DMS79 (cell line): ENCODE measurements at regions not wholly inside any gene's neighbourhood (a gene's known extent, or its start where the extent isn't known, plus 50 kb on each side); places are given as distances from the start of the nearest gene placed in this dataset.
"Not testable (repeated sequence)": the region's sequence is repeated elsewhere in the genome, so short reads cannot be mapped to it uniquely, and the experiment has no call there.

Source experiments
- DNase-seq: peaks from one replicate; lab custom pipeline; 2025; lab: John Stamatoyannopoulos, UW

GRCh38 chr5:166068547-166069335 lies 2222.7 kb upstream of the WWC1 start:
- DNase-seq = no peak

GRCh38 chr5:166073901-166074581 lies 2217.4 kb upstream of the WWC1 start:
- no peak for DNase-seq

- DNase-seq = no peak
Observed at GRCh38 chr5:166074582-166075481, 2216.6 kb upstream of the WWC1 start.

- no peak for DNase-seq
Observed at GRCh38 chr5:166083183-166083959, 2208.1 kb upstream of the WWC1 start.

GRCh38 chr5:166086568-166086967 lies 2204.9 kb upstream of the WWC1 start:
- no peak for DNase-seq

- no peak for DNase-seq
Observed at GRCh38 chr5:166088389-166089039, 2202.9 kb upstream of the WWC1 start.

GRCh38 chr5:166091931-166092330 lies 2199.5 kb upstream of the WWC1 start:
- no peak for DNase-seq

GRCh38 chr5:166093312-166093711 lies 2198.1 kb upstream of the WWC1 start:
- DNase-seq = no peak

- no peak for DNase-seq
Observed at GRCh38 chr5:166102947-166103346, 2188.5 kb upstream of the WWC1 start.

GRCh38 chr5:166111021-166111420 lies 2180.4 kb upstream of the WWC1 start:
- no peak for DNase-seq

GRCh38 chr5:166117072-166118066 lies 2174.1 kb upstream of the WWC1 start:
- no peak for DNase-seq

GRCh38 chr5:166119506-166119905 lies 2171.9 kb upstream of the WWC1 start:
- no peak for DNase-seq

- no peak for DNase-seq
Observed at GRCh38 chr5:166123717-166124116, 2167.7 kb upstream of the WWC1 start.

- no peak for DNase-seq
Observed at GRCh38 chr5:166127766-166128570, 2163.5 kb upstream of the WWC1 start.

- not testable (repeated sequence) for DNase-seq
Observed at GRCh38 chr5:166145107-166145506, 2146.3 kb upstream of the WWC1 start.

- no peak for DNase-seq
Observed at GRCh38 chr5:166163996-166164610, 2127.3 kb upstream of the WWC1 start.

- DNase-seq = no peak
Observed at GRCh38 chr5:166165596-166165995, 2125.8 kb upstream of the WWC1 start.

GRCh38 chr5:166166071-166166470 lies 2125.4 kb upstream of the WWC1 start:
- no peak for DNase-seq

- DNase-seq = no peak
Observed at GRCh38 chr5:166172597-166172996, 2118.8 kb upstream of the WWC1 start.
